Stimulated activated CD4-positive, alpha-beta T cell treated with anti-CD3 and anti-CD28 coated beads, Interleukin-2, amount 100 ng/mL, for 4 hours (primary cell): ENCODE measurements at regions not wholly inside any gene's neighbourhood (a gene's known extent, or its start where the extent isn't known, plus 50 kb on each side); places are given as distances from the start of the nearest gene placed in this dataset.
"Not testable (repeated sequence)": the region's sequence is repeated elsewhere in the genome, so short reads cannot be mapped to it uniquely, and the experiment has no call there.

ENCODE experiments used
- DNase-seq: peaks from one replicate; pipeline ENCODE4 v3.0.0-alpha.2; 2020; ENCODE audit warnings: low read depth

GRCh38 chr13:79913141-79913827, 427.6 kb downstream of the SPRY2 start:
- no peak for DNase-seq

- no peak for DNase-seq
Measured at GRCh38 chr13:79912403-79912802, 428.5 kb downstream of the SPRY2 start.

DNA sequence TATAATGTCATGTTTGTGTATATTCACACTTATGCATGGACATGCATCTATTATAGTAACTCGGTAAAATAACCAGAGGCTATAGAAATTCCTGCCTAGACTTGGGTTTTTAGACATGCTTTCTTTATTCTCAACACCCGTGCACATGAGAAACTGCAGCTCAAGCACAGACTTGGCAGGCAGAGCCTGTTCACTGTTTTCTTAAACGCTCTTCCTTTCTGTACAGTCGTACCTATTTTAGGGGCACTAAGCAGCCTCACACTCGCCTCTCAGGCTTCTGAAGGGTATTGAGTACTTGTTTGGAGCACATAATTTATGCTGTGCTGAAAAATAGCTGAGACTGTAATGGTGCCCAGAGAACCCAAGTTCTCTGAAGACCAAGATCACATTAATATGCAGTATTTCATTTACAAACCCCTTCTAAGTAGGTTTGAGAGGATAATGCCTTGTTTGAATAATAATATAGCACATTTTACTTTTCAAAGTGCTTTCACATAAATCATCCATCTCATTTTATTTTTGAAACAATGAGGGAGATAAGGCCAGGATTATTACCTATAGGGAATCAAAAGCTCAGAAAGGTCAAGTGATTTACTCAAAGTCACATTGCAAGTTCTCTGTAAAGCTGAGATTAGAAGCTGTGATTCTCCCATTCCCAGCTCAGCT, 429.9 kb downstream of the SPRY2 start:
- DNase-seq: no peak

DNA sequence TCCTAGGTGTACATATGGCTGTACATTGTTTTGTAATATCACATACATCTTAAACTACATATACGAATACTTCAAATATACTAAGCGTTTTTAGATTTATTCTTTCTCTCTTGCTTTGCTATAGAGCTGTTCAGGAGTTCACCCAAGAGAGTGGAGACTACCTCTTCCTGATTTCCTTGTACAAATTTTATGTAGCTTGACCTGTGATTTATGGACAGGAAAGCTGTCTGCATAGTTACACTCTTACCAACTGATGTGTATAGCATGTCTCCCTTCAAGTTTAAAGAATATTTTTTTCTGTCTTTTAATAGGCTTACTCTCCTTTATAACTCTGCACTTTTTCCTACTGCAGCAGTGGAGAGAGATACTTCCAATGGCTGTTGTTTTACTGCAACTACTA, 428.7 kb downstream of the NDFIP2 start:
- DNase-seq: no peak

DNA sequence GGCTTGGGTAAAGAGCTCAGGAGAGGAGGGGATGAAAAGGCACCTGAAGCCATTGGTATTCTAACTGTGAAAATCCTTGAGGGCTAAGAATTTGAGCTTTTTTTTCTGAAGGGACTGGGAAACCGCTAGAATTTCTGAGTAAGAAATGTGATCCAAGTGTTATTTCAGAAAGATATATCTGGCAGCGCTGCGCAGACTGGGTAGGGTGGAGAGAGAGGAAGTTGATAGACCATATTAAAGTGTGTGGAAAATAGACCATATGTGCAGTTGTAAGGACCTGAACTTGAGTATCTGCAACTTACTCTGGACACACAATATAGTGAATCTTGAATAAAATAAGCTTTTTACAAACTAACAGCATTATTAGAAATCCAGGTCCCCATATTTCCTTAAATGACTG, 427.4 kb downstream of the NDFIP2 start:
- no peak for DNase-seq

GRCh38 chr13:79907527-79907926, 426.6 kb downstream of the NDFIP2 start:
- DNase-seq: no peak

DNA sequence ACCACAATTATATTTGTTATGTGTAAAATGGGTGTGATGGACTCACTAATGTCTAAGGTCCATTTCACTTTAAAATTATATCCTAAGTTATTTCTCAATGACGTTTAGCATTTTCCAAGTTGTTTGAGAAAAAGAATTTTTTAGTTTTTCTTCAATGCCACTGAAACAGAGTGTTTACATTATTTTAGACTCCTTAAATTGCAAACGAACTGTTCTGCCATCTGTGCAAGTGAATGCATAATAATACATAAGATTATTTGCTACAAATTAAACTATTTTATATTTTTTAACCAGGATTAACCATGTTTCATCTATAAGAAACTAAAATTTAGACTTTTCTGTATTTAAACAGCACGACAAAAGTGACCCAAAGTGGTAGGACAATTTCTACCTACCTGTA, 425.4 kb downstream of the NDFIP2 start:
- no peak for DNase-seq

- no peak for DNase-seq
Measured at GRCh38 chr13:79905018-79905417, 424.1 kb downstream of the NDFIP2 start.

DNA sequence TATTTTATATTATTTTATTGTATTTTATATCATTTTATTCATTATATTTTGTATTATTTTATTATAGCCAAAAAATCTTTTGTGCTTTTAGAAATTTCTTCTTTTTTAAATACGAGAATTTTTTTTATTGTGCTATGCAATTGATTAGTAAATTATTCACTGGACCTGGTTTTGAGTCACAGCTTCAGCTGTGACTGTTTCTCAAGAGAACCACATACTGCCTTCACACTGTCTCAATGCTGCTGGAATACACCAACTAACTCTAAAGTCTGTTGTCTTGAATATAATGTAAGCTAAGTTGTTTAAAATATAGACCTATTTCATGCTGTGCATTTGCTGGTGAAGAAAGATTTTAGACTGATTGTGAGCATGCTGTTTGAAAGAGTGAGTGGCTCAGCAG, 423.6 kb downstream of the NDFIP2 start:
- DNase-seq: no peak

GRCh38 chr13:79901336-79901735, 420.4 kb downstream of the NDFIP2 start:
- DNase-seq: no peak

- no peak for DNase-seq
Measured at GRCh38 chr13:79900356-79900755, 419.4 kb downstream of the NDFIP2 start.

DNA sequence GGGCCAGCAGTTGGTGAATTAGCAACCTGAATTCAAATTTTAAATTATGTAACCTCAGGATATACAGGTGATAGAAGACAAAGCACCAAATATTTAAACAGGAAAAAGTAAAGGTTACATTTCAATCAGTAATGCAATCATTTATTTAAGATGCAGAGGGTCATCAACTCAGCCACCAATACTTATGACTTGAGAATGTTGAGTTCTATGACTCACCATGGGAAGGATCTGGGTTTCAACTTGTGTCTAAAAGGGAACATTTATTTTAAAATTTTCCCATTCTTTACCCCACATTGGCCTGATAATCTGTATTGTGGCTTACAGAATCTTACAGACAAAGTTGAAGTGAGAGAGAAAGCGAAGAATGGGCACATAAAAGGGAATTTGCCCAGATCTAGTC, 418.0 kb downstream of the NDFIP2 start:
- no peak for DNase-seq

- DNase-seq: no peak
Measured at GRCh38 chr13:79898202-79898826, 417.4 kb downstream of the NDFIP2 start.

DNA sequence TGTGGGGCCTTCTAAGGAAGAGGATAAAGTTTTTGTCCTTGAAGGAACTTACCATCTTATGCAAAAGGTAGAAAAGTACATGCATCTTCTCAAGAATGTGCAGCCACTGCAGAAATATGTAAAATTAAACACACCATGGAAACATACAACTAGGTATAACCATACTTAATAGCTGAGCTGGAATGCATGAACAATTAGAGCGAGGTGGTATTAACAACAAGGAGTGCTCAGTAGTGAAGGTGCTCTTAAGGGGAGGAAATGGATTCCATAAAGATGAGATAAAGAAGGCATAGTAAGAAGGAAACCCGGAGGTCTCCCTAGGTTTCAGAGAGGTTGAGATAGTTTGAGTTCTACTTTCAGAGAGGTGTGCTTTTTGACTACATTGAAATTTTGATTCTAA, 415.9 kb downstream of the NDFIP2 start:
- no peak for DNase-seq

GRCh38 chr13:79895416-79895815, 414.5 kb downstream of the NDFIP2 start:
- no peak for DNase-seq

- DNase-seq: not testable (repeated sequence)
Measured at GRCh38 chr13:79887278-79887677, 406.3 kb downstream of the NDFIP2 start.

DNA sequence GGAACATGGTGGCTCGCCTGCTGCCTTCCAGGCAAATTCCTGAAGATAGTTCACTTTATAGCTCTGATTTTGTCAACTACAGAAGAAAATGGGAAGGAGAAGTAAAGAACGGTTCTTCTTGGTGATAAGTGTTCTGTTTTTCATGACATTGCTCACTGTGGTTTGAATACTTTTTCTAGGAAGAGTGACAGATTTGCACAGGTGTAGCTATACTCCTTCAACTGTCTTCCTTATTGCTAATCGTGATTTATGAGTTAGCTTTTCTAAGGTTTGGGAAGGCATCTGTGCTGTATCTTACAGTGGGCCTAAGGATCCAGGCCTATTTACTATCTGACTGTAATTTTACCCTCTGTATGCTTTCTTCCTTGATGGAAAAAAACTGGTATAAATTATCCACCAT, 405.6 kb downstream of the NDFIP2 start:
- DNase-seq: no peak

- no peak for DNase-seq
Measured at GRCh38 chr13:79884890-79885289, 403.9 kb downstream of the NDFIP2 start.

DNA sequence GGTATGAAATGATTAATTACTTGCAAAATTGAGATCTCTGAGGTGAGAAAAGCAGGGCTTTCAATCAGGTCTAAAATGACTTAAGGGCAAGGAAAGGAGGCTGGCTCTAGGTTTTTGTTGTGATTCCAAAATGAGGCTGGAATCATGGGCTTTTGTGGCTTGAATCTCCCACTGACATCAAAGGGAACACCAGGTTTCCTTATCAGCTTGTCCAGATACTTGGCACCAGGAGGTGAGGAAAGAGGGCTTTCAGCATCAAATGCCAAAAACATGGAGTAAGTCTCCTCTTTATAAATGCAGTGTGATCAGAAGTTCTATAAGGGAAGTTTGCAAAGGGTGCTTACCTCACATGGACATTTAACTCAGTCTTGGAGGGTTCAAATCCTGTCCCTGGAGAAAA, 402.3 kb downstream of the NDFIP2 start:
- no peak for DNase-seq

- no peak for DNase-seq
Measured at GRCh38 chr13:79880818-79881217, 399.9 kb downstream of the NDFIP2 start.

DNA sequence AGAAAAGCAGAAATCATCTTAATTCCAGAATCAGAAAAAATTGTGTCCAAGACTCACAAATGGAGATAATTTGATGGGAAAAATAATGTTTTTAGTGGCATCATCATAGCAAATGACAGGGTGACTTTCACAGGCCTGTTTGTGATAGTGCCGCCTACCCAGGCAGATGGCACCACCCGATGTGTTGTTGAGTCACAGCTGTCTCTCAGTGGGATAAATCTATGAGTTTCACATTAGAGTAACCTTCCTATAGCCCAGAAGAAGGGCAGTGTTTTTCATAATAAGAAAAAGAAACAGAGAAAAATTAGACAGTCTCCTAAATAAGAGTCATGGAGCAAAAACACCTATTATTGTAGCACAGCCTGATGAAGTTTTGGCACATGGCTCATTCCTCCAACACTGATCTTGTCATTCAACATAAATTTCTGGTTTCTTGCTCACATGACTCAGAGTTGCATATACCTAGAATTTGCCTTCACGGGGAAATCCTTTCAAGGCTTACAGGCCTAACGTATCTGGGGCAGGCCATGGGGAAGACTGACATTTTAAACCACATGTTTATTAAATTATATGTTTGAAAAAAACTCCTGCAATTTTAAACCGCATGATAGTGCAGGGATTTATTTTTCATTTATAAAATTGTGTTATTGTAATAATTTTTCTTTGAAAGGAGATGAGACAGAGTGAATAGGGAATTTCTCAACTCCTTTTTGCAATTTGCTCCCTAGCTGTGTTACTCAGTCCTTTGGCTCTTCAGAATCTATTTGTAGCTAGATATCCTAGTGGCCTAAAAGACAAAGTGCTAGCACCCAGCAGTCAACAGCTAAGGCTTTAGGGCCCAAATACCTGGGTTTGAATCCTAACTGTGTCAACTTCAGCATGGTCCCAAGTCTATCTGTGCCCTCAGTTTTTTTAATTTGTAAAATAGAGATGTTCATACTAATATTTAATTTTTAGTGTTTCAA, 393.7 kb downstream of the NDFIP2 start:
- DNase-seq: no peak

DNA sequence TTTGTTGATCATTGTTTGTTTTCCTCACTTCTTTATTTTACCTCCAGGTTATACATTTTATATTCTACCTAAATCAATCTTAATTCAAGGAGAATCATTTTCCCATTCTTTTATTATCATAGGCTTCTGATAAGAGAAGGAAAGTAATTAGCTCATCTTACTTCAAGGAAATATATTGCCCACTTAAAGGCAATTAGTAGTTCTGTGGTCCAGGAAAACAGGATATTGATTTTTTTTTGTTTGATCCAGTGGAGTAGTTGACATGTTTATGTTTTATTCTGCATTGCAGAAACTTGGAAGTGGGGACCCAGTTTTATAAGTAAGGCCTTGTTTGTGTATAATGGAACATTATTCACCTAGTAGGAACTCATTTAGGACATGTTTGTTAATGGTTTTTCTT, 390.6 kb downstream of the NDFIP2 start:
- no peak for DNase-seq
